GM12878 (cell line): ENCODE measurements at regions not wholly inside any gene's neighbourhood (a gene's known extent, or its start where the extent isn't known, plus 50 kb on each side); places are given as distances from the start of the nearest gene placed in this dataset.

ENCODE experiments used
- CTCF ChIP-seq, 3 experiments: IDR thresholded peaks in 2 of 3; conservative IDR thresholded peaks in 1 of 3; 2 replicates each; pipeline ENCODE4 v1.5.1; 2011; ENCODE audit warnings: low read depth in 3 of 3, low read length in 3 of 3, mild to moderate bottlenecking in 3 of 3, control low read depth in 2 of 3, moderate library complexity in 2 of 3, inconsistent platforms in 1 of 3, mixed read lengths in 1 of 3; ENCODE audit not compliant: control insufficient read depth in 2 of 3, insufficient read depth in 1 of 3; ENCODE audit errors: extremely low read depth in 1 of 3
- FOXK2 ChIP-seq: fragments of 450-650 bp; IDR thresholded peaks from 2 replicates; pipeline ENCODE4 v1.6.1; 2017; ENCODE audit warnings: mild to moderate bottlenecking, moderate library complexity
- HDAC6 ChIP-seq: fragments of 200-600 bp; sonication (generic); IDR thresholded peaks from one replicate; pipeline ENCODE4 v1.8.0; 2017; ENCODE audit warnings: antibody characterized with exemption; ENCODE audit not compliant: unreplicated experiment
- MXI1 ChIP-seq: fragments of 150-350 bp; IDR thresholded peaks from 2 replicates; pipeline ENCODE4 v1.6.1; 2011; ENCODE audit warnings: low read depth, mild to moderate bottlenecking, inconsistent platforms, low read length, improper control_type of control experiment
- NFXL1 ChIP-seq: fragments of 450-650 bp; IDR thresholded peaks from 2 replicates; pipeline ENCODE4 v1.6.1; 2017; ENCODE audit warnings: antibody characterized with exemption, mild to moderate bottlenecking, borderline replicate concordance
- PAX5 ChIP-seq: IDR thresholded peaks from 2 replicates; pipeline ENCODE4 v1.6.1; 2011; ENCODE audit warnings: low read depth, low read length, borderline replicate concordance
- SP1 ChIP-seq: IDR thresholded peaks from one replicate; pipeline ENCODE4 v1.6.1; 2011; ENCODE audit warnings: low read depth, low read length
- SUPT20H ChIP-seq: IDR thresholded peaks from 2 replicates; pipeline ENCODE4 v1.6.1; 2011; ENCODE audit warnings: low read depth, mild to moderate bottlenecking, low read length, moderate library complexity, borderline replicate concordance; ENCODE audit not compliant: control insufficient read depth

DNA sequence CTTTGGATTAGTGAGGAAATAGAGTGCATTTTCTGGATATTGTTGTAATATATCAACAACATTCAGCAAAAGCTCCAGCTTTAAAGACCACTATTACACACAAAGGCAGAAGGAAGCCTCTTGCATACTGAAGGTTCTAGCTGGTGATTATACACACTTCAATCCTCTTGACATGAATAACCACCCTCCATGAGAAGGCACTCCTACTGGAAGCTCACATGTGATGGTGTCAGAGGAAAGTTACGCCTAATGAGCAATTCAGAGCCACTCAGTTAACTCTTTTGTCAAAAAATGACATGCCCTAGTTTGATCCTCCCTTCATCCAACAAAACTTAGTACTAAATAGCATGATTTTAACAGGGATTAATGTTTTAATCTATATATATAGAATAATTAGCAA, 124.6 kb upstream of the LYSMD4 start:
- TF ChIP-seq NFXL1 (no peak), CTCF (IDR thresholded peaks at IDR 0.05 in 2 of 3, conservative IDR thresholded peaks at IDR 0.05 in 1 of 3; ENCODE audit: control insufficient read depth in 2 of 3, extremely low read depth in 1 of 3, insufficient read depth in 1 of 3, low read depth in 3 of 3, low read length in 3 of 3) (no peak), MXI1 (no peak), HDAC6 (no peak), SP1 (no peak), SUPT20H (no peak), PAX5 (no peak), FOXK2 (no peak)
